Erythroblast (primary cell): ENCODE measurements at regions not wholly inside any gene's neighbourhood (a gene's known extent, or its start where the extent isn't known, plus 50 kb on each side); places are given as distances from the start of the nearest gene placed in this dataset.

Experiments used
- GATA1 ChIP-seq: IDR thresholded peaks from 2 replicates; pipeline ENCODE4 v1.6.1; 2011; ENCODE audit warnings: low read depth, mild to moderate bottlenecking, control low read depth, low read length, moderate library complexity
- POLR2A ChIP-seq: IDR thresholded peaks from 2 replicates; pipeline ENCODE4 v1.6.1; 2011; ENCODE audit warnings: mild to moderate bottlenecking, low read length

DNA sequence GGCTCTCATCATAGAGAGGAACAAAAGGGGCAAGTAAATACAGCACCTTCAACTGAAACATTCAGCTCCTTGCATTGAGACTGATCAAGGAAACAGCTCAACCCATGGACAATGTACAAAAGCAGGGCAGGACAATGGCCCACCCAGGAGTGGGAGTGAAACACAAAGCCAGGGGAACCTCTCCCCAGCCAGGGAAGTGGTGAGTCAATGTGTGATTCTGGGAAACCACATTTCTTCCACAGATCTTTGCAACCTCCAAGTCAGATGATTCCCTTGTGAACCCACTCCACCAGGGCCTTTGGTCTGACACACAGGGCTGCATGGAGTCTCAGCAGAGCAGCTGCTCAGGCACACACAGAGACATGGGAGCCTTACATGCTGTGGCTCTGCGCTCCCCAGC, 294.5 kb downstream of the NR4A2 start:
- TF ChIP-seq POLR2A (no peak), GATA1 (no peak)
